ENCODE measurements at regions not wholly inside any gene's neighbourhood (a gene's known extent, or its start where the extent isn't known, plus 50 kb on each side); places are given as distances from the start of the nearest gene placed in this dataset.

DNA sequence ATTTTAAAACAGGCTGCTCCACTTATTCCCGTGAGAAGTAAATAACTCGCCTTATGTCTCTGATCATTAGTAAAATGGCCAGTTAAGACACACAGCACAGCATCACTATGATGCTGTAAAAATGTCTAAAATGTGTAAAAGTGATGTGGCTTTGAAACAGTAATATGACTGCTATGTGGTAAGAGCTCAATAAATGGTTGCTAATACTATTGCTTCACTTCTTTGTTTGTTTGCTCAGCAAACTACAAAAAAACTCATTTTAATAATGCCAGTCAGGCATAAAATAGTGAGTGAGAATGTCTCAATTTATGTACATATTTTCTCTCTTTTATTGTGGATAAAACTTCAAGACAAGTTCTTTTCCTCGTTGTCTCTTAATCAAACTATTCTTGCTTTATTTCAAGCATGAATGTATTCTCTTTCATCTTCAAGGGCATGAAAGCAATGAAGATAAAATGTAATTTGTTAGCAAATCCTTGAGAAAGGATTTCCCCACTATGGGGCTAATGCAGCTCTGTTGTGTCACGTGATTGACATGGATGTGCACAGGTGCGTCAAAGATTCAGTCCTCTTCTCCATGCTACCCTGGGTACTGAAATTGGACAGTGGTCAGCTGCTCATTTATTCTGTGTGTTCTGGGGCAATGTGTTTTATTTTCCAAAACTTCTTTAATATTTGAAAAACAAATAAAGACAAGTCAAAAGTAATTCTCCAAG lies 387.2 kb downstream of the TRIB2 start (continued):
- TF ChIP-seq, protein P1, sequence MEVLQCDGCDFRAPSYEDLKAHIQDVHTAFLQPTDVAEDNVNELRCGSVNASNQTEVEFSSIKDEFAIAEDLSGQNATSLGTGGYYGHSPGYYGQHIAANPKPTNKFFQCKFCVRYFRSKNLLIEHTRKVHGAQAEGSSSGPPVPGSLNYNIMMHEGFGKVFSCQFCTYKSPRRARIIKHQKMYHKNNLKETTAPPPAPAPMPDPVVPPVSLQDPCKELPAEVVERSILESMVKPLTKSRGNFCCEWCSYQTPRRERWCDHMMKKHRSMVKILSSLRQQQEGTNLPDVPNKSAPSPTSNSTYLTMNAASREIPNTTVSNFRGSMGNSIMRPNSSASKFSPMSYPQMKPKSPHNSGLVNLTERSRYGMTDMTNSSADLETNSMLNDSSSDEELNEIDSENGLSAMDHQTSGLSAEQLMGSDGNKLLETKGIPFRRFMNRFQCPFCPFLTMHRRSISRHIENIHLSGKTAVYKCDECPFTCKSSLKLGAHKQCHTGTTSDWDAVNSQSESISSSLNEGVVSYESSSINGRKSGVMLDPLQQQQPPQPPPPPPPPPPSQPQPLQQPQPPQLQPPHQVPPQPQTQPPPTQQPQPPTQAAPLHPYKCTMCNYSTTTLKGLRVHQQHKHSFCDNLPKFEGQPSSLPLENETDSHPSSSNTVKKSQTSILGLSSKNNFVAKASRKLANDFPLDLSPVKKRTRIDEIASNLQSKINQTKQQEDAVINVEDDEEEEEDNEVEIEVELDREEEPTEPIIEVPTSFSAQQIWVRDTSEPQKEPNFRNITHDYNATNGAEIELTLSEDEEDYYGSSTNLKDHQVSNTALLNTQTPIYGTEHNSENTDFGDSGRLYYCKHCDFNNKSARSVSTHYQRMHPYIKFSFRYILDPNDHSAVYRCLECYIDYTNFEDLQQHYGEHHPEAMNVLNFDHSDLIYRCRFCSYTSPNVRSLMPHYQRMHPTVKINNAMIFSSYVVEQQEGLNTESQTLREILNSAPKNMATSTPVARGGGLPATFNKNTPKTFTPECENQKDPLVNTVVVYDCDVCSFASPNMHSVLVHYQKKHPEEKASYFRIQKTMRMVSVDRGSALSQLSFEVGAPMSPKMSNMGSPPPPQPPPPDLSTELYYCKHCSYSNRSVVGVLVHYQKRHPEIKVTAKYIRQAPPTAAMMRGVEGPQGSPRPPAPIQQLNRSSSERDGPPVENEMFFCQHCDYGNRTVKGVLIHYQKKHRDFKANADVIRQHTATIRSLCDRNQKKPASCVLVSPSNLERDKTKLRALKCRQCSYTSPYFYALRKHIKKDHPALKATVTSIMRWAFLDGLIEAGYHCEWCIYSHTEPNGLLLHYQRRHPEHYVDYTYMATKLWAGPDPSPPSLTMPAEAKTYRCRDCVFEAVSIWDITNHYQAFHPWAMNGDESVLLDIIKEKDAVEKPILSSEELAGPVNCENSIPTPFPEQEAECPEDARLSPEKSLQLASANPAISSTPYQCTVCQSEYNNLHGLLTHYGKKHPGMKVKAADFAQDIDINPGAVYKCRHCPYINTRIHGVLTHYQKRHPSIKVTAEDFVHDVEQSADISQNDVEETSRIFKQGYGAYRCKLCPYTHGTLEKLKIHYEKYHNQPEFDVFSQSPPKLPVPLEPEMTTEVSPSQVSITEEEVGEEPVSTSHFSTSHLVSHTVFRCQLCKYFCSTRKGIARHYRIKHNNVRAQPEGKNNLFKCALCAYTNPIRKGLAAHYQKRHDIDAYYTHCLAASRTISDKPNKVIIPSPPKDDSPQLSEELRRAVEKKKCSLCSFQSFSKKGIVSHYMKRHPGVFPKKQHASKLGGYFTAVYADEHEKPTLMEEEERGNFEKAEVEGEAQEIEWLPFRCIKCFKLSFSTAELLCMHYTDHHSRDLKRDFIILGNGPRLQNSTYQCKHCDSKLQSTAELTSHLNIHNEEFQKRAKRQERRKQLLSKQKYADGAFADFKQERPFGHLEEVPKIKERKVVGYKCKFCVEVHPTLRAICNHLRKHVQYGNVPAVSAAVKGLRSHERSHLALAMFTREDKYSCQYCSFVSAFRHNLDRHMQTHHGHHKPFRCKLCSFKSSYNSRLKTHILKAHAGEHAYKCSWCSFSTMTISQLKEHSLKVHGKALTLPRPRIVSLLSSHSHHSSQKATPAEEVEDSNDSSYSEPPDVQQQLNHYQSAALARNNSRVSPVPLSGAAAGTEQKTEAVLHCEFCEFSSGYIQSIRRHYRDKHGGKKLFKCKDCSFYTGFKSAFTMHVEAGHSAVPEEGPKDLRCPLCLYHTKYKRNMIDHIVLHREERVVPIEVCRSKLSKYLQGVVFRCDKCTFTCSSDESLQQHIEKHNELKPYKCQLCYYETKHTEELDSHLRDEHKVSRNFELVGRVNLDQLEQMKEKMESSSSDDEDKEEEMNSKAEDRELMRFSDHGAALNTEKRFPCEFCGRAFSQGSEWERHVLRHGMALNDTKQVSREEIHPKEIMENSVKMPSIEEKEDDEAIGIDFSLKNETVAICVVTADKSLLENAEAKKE (CRISPR knock-in tag; IDR thresholded peaks at IDR 0.05), result no peak
- TF ChIP-seq, protein P2, sequence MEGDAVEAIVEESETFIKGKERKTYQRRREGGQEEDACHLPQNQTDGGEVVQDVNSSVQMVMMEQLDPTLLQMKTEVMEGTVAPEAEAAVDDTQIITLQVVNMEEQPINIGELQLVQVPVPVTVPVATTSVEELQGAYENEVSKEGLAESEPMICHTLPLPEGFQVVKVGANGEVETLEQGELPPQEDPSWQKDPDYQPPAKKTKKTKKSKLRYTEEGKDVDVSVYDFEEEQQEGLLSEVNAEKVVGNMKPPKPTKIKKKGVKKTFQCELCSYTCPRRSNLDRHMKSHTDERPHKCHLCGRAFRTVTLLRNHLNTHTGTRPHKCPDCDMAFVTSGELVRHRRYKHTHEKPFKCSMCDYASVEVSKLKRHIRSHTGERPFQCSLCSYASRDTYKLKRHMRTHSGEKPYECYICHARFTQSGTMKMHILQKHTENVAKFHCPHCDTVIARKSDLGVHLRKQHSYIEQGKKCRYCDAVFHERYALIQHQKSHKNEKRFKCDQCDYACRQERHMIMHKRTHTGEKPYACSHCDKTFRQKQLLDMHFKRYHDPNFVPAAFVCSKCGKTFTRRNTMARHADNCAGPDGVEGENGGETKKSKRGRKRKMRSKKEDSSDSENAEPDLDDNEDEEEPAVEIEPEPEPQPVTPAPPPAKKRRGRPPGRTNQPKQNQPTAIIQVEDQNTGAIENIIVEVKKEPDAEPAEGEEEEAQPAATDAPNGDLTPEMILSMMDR (conservative IDR thresholded peaks at IDR 0.05; ENCODE audit: low read depth in 2 of 2), result no peak
- TF ChIP-seq EZH2 (IDR thresholded peaks at IDR 0.05; ENCODE audit: low read depth, unreplicated experiment) (no peak), POLR2AphosphoS5 (IDR thresholded peaks at IDR 0.05; ENCODE audit: low read depth) (no peak), JUNB (IDR thresholded peaks at IDR 0.05; ENCODE audit: unreplicated experiment) (no peak), EZH2phosphoT487 (IDR thresholded peaks at IDR 0.05; ENCODE audit: unreplicated experiment) (no peak), NANOG (IDR thresholded peaks at IDR 0.05; ENCODE audit: borderline replicate concordance) (no peak), STAT1 (IDR thresholded peaks at IDR 0.05; ENCODE audit: unreplicated experiment) (no peak)
